ENCODE measurements at regions not wholly inside any gene's neighbourhood (a gene's known extent, or its start where the extent isn't known, plus 50 kb on each side); places are given as distances from the start of the nearest gene placed in this dataset.

DNA sequence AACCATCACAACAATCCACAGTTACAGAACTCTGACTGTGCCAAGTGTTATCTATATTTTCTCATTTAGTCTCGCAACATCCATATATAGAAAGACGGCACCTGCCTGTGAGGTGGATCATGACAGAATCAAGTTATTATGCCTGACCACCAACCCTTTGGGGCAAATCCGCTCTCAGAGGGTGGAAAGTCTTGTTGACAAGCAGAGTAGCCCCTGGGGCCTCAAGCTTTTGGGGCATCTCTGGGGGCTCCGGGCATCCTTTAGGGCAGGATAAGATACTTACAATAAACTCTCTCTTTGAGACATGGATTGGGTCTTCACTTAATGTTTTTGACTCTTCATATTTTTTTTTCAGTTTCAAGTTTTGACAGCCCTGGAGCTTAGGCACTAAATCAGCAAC lies 150.5 kb upstream of the NAV2 start (continued):
- TF ChIP-seq, protein P1, sequence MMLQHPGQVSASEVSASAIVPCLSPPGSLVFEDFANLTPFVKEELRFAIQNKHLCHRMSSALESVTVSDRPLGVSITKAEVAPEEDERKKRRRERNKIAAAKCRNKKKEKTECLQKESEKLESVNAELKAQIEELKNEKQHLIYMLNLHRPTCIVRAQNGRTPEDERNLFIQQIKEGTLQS (IDR thresholded peaks at IDR 0.05), result no peak
- TF ChIP-seq, protein P1 (CRISPR knock-in tag; conservative IDR thresholded peaks at IDR 0.05), result no peak
- TF ChIP-seq NR3C1 (CRISPR knock-in tag; IDR thresholded peaks at IDR 0.05) (no peak), RBM14 (IDR thresholded peaks at IDR 0.05; ENCODE audit: borderline replicate concordance, insufficient read depth, low read depth, low read length) (no peak), RFX5 (IDR thresholded peaks at IDR 0.05; ENCODE audit: low read depth, low read length) (no peak)

- intact Hi-C loops (cut with micrococcal nuclease) (loop anchor here (5.0 kb wide), 1 partner anchor 571 kb away; no protein-coding TSS in a partner anchor), in situ Hi-C loops (cut with MboI) (loop anchor here (5.0 to 10.0 kb wide), 2 partner anchors 486 to 571 kb away; no protein-coding TSS in a partner anchor)
- no peak overlapping the region for H2AFZ ChIP-seq (ENCODE audit: low read depth, low read length)
- WGBS (ENCODE audit: insufficient coverage, low coverage, missing lambda C conversion rate), result 1% methylated on average over 8 of the region's 8 CpGs
- H3K9me3 ChIP-seq (replicated peaks; ENCODE audit: control insufficient read depth, insufficient read depth, low read depth, low read length), result no peaks in the 10 kb centered on the region
- no peak overlapping the region for H3K4me2 ChIP-seq (ENCODE audit: insufficient read depth, low read length)
- H3K9me1 ChIP-seq (ENCODE audit: control insufficient read depth, insufficient read depth, low read length), result no peaks in the 10 kb centered on the region
- POLR2A ChIA-PET, result no interaction called here
- BruUV-seq (replicated peaks), result no TSS peak
- no peak for ATAC-seq
- peaks cover 0 to 17% of the 10 kb centered on the region in 2 experiments; a peak in 2 of 5 replicates for H3K27me3 ChIP-seq (ENCODE audit: control insufficient read depth in 2 of 2, insufficient read depth in 2 of 2, low read length in 2 of 2)
- CTCF ChIA-PET (ENCODE audit: low intra/inter-chr PET ratio), result no interaction called here
- H3K27ac ChIP-seq (ENCODE audit: extremely low read depth, low read depth, low read length), result no peak overlapping the region
- FAIRE-seq, result no peak
- H3K36me3 ChIP-seq (ENCODE audit: control insufficient read depth, insufficient read depth, low read length), result no peaks in the 10 kb centered on the region
- no peaks in the 10 kb centered on the region for H3K79me2 ChIP-seq (ENCODE audit: control insufficient read depth, insufficient read depth, low read length)
- no peak for DNase-seq (ENCODE audit: extremely low read depth in 1 of 4, low spot score in 3 of 4)
- peaks cover 3% of the 10 kb centered on the region; the same call in 1 of the 2 replicates for H4K20me1 ChIP-seq (replicated peaks; ENCODE audit: control insufficient read depth, insufficient read depth, low read length)
- H3K4me3 ChIP-seq, result no peak overlapping the region
- H3K4me1 ChIP-seq (replicated peaks in 1 of 2; ENCODE audit: control insufficient read depth in 2 of 2, insufficient read depth in 2 of 2, low read length in 2 of 2), result peaks cover 0 to 5% of the 10 kb centered on the region in 2 experiments; a peak in 1 of 5 replicates
- no peak overlapping the region for H3K9ac ChIP-seq (ENCODE audit: insufficient read depth in 1 of 2, low read depth in 2 of 2, low read length in 2 of 2)
- TF ChIP-seq, protein P2, sequence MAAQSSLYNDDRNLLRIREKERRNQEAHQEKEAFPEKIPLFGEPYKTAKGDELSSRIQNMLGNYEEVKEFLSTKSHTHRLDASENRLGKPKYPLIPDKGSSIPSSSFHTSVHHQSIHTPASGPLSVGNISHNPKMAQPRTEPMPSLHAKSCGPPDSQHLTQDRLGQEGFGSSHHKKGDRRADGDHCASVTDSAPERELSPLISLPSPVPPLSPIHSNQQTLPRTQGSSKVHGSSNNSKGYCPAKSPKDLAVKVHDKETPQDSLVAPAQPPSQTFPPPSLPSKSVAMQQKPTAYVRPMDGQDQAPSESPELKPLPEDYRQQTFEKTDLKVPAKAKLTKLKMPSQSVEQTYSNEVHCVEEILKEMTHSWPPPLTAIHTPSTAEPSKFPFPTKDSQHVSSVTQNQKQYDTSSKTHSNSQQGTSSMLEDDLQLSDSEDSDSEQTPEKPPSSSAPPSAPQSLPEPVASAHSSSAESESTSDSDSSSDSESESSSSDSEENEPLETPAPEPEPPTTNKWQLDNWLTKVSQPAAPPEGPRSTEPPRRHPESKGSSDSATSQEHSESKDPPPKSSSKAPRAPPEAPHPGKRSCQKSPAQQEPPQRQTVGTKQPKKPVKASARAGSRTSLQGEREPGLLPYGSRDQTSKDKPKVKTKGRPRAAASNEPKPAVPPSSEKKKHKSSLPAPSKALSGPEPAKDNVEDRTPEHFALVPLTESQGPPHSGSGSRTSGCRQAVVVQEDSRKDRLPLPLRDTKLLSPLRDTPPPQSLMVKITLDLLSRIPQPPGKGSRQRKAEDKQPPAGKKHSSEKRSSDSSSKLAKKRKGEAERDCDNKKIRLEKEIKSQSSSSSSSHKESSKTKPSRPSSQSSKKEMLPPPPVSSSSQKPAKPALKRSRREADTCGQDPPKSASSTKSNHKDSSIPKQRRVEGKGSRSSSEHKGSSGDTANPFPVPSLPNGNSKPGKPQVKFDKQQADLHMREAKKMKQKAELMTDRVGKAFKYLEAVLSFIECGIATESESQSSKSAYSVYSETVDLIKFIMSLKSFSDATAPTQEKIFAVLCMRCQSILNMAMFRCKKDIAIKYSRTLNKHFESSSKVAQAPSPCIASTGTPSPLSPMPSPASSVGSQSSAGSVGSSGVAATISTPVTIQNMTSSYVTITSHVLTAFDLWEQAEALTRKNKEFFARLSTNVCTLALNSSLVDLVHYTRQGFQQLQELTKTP (IDR thresholded peaks at IDR 0.05; ENCODE audit: low read depth in 1 of 2, partially characterized antibody in 2 of 2), result no peak
- TF ChIP-seq HNRNPH1 (optimal IDR thresholded peaks at IDR 0.05; ENCODE audit: low read depth, low read length) (no peak), RFX1 (IDR thresholded peaks at IDR 0.05) (no peak), PYGO2 (tag; IDR thresholded peaks at IDR 0.05) (no peak), ARID2 (IDR thresholded peaks at IDR 0.05) (no peak), FOXK2 (conservative IDR thresholded peaks at IDR 0.05 in 1 of 2, IDR thresholded peaks at IDR 0.05 in 1 of 2; ENCODE audit: low read depth in 2 of 2) (no peak), TRIM24 (IDR thresholded peaks at IDR 0.05) (no peak), MITF (IDR thresholded peaks at IDR 0.05) (no peak), SMARCA4 (IDR thresholded peaks at IDR 0.05) (no peak)
Measured at GRCh38 chr11:19561011-19561410, 151.6 kb upstream of the NAV2 start.
